ENCODE measurements at regions not wholly inside any gene's neighbourhood (a gene's known extent, or its start where the extent isn't known, plus 50 kb on each side); places are given as distances from the start of the nearest gene placed in this dataset.

DNA sequence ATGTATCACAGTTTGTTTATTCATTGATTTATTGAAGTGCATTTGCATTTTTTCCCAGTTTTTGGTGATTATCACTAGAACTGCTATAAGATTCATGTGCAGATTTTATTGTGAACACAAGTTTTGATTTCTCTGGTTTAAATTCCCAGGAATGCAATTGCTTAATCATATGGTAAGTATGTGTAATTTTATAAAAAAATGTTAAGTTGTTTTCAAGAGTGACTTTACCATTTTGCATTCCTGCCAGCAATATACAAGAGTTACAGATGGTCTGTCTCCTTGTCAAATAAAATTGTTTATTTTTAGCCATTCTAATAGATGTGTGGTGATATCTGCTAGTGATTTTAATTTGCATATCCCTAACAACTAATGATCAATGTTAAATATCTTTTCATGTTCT, 127.3 kb upstream of the APP start:
- H3K9me3 ChIP-seq (replicated peaks in 1 of 3): peaks cover 0 to 9% (median 0%) of the 10 kb centered on the region in 3 donors
- no peak for TF ChIP-seq POLR2A (IDR thresholded peaks at IDR 0.05)
- TF ChIP-seq, protein P1, sequence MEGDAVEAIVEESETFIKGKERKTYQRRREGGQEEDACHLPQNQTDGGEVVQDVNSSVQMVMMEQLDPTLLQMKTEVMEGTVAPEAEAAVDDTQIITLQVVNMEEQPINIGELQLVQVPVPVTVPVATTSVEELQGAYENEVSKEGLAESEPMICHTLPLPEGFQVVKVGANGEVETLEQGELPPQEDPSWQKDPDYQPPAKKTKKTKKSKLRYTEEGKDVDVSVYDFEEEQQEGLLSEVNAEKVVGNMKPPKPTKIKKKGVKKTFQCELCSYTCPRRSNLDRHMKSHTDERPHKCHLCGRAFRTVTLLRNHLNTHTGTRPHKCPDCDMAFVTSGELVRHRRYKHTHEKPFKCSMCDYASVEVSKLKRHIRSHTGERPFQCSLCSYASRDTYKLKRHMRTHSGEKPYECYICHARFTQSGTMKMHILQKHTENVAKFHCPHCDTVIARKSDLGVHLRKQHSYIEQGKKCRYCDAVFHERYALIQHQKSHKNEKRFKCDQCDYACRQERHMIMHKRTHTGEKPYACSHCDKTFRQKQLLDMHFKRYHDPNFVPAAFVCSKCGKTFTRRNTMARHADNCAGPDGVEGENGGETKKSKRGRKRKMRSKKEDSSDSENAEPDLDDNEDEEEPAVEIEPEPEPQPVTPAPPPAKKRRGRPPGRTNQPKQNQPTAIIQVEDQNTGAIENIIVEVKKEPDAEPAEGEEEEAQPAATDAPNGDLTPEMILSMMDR (IDR thresholded peaks at IDR 0.05): no peak
- no peak overlapping the region for H3K27ac ChIP-seq
- no peaks in the 10 kb centered on the region for H3K4me1 ChIP-seq (replicated peaks in 1 of 2)
- no peak overlapping the region for H3K4me3 ChIP-seq
- no peaks in the 10 kb centered on the region for H3K36me3 ChIP-seq (replicated peaks in 1 of 2)
- DNase-seq: no peak
- intact Hi-C loops (cut with DNase I): no loop called here
- H3K27me3 ChIP-seq: no peaks in the 10 kb centered on the region

DNA sequence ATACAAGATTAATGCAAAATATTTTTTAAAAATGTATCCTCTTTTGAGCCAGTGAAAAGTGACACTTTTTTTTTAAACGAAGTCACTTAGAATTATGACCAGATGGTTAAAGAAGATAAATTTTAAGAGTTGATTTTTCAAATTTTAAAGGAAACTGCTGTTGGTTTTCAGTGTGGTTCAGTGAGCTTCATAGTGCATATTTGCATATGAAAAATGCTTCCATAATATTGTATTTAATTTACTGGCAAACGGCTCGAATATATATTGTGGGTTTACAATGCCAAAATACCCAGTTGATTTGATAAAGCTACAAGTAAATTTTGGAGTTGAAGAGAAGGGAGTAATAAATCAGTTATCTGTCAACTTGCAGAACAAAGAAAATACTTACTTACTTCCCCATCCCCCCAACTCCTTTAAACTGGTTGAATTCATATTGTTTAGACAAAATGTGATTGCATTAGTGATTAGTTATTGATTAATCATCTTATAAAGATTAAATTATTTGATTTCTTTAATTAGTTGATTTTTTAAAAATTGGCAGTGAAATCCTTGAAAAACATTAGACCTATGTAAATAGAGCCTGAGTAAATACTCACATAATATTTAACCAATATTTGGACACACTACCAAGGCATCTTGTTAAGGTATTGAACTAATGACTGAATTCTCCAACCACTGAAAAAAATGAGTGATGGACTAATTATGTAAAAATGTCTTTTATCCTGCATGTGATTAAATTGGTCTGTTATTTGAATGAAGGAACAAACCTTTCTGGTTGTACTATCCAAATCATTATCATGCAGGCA, 122.8 kb upstream of the APP start:
- WGBS, 4 donors: 59 to 67% (median 61%) methylated on average over 3 of the region's 3 CpGs
- Histone ChIP-seq H3K27ac (no peak overlapping the region), H3K36me3 (replicated peaks in 1 of 2) (no peaks in the 10 kb centered on the region), H3K4me1 (replicated peaks in 1 of 2) (no peaks in the 10 kb centered on the region), H3K4me3 (no peak overlapping the region), H3K9me3 (replicated peaks in 1 of 3) (peaks cover 0 to 9% (median 0%) of the 10 kb centered on the region in 3 donors), H3K27me3 (no peaks in the 10 kb centered on the region)
- TF ChIP-seq, protein P1 (IDR thresholded peaks at IDR 0.05): no peak
- no peak for TF ChIP-seq POLR2A (IDR thresholded peaks at IDR 0.05)
- DNase-seq: no peak
- intact Hi-C loops (cut with DNase I): no loop called here

DNA sequence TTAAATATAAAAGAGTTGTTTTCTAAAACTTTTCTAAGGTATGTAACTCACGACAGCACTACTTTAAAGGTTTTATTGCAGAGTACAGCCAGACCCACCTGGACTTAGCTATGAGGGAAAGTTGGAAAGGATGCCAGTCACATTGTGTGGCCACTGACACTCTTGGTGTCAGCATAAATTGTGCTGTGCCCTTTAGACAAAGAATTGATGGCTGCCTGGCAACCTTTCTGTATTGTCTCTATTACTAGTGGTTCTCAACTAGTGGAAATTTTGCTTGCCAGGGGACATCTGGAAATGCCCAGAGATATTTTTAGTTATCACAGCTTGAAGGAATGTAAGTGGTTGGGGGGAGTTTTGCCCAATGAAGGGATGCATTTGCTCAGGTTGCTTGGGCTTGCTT, 117.5 kb upstream of the APP start:
- DNase-seq: no peak
- Histone ChIP-seq H3K4me3 (no peak overlapping the region), H3K36me3 (replicated peaks in 1 of 2) (no peaks in the 10 kb centered on the region), H3K9me3 (replicated peaks in 1 of 3) (no peaks in the 10 kb centered on the region), H3K4me1 (replicated peaks in 1 of 2) (no peaks in the 10 kb centered on the region), H3K27ac (no peak overlapping the region), H3K27me3 (no peaks in the 10 kb centered on the region)
- intact Hi-C loops (cut with DNase I): no loop called here
- 80 to 88% (median 84%) methylated on average over 1 of the region's 1 CpG for WGBS, 4 donors
- TF ChIP-seq, protein P1 (IDR thresholded peaks at IDR 0.05): no peak
- TF ChIP-seq POLR2A (IDR thresholded peaks at IDR 0.05): no peak

DNA sequence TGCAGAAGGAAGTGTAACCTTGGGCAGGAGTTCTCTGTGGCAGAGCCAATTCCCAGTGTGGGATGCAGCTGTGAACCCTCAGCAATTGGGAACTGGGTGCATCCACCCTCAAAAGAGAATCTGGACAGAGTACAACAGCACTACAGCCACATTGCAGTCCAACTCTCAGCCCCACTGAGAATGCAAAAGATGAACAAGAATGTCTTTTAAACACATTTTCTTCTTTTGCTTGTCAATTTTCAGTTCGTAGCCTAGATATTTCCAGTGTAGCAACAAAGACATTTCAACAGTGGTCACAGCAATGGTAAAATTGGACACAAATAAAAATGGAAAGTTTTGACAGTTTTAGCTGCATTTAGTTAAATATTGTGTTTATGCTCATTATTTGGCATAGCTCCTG, 114.0 kb upstream of the APP start:
- no peaks in the 10 kb centered on the region for H3K9me3 ChIP-seq (replicated peaks in 1 of 3)
- no peak for TF ChIP-seq POLR2A (IDR thresholded peaks at IDR 0.05)
- TF ChIP-seq, protein P1 (IDR thresholded peaks at IDR 0.05): no peak
- no peak overlapping the region for H3K4me3 ChIP-seq
- intact Hi-C loops (cut with DNase I): no loop called here
- no peaks in the 10 kb centered on the region for H3K27me3 ChIP-seq
- H3K36me3 ChIP-seq (replicated peaks in 1 of 2): no peaks in the 10 kb centered on the region
- no peak for DNase-seq
- H3K4me1 ChIP-seq (replicated peaks in 1 of 2): no peaks in the 10 kb centered on the region
- H3K27ac ChIP-seq: no peak overlapping the region
- 84 to 93% (median 89%) methylated on average over 1 of the region's 1 CpG for WGBS, 4 donors
